IgD-negative memory B cell (primary cell): ENCODE measurements at regions not wholly inside any gene's neighbourhood (a gene's known extent, or its start where the extent isn't known, plus 50 kb on each side); places are given as distances from the start of the nearest gene placed in this dataset.
"Not testable (repeated sequence)": the region's sequence is repeated elsewhere in the genome, so short reads cannot be mapped to it uniquely, and the experiment has no call there.

Experiments used
- H3K27ac Mint-ChIP-seq, 3 donors: one replicate each; pipeline ENCODE4 v1.8.0; 2020 to 2022; ENCODE audit warnings: mild to moderate bottlenecking in 3 of 3, mixed read lengths in 3 of 3, moderate library complexity in 1 of 3
- H3K27me3 Mint-ChIP-seq: one replicate; pipeline ENCODE4 v1.8.0; 2021; ENCODE audit warnings: mixed read lengths
- H3K36me3 Mint-ChIP-seq: one replicate; pipeline ENCODE4 v1.8.0; 2020; ENCODE audit warnings: mild to moderate bottlenecking, mixed read lengths
- H3K4me1 Mint-ChIP-seq, 3 donors: one replicate each; pipeline ENCODE4 v1.8.0; 2020 to 2022; ENCODE audit warnings: mixed read lengths in 3 of 3, mild to moderate bottlenecking in 1 of 3
- H3K4me3 Mint-ChIP-seq, 4 donors: one replicate each; pipeline ENCODE4 v1.8.0; 2020 to 2022; ENCODE audit warnings: mild to moderate bottlenecking in 4 of 4, mixed read lengths in 4 of 4, moderate library complexity in 3 of 4
- H3K9me3 Mint-ChIP-seq, 3 donors: one replicate each; pipeline ENCODE4 v1.8.0; 2020 to 2021; ENCODE audit warnings: mixed read lengths in 3 of 3, mild to moderate bottlenecking in 1 of 3

- H3K4me1 Mint-ChIP-seq, H3K27ac Mint-ChIP-seq: not testable (repeated sequence)
- H3K9me3 Mint-ChIP-seq = peaks cover 2 to 13% (median 10%) of the 10 kb centered on the region in 3 donors
Measured at GRCh38 chr10:109809954-109810353, 113.4 kb downstream of the XPNPEP1 start.

GRCh38 chr10:109801191-109801590, 122.1 kb downstream of the XPNPEP1 start:
- H3K4me3 Mint-ChIP-seq, H3K27me3 Mint-ChIP-seq: not testable (repeated sequence)

More at GRCh38 chr10:109809954-109810353, 113.4 kb downstream of the XPNPEP1 start:
- not testable (repeated sequence) for H3K27me3 Mint-ChIP-seq, H3K4me3 Mint-ChIP-seq, H3K36me3 Mint-ChIP-seq

GRCh38 chr10:109790647-109791046, 132.7 kb downstream of the XPNPEP1 start:
- Mint-ChIP-seq H3K9me3 (peaks cover 0 to 8% (median 0%) of the 10 kb centered on the region in 3 donors), H3K4me3 (no peak overlapping the region), H3K27ac (no peak overlapping the region), H3K27me3 (no peaks in the 10 kb centered on the region), H3K36me3 (no peaks in the 10 kb centered on the region), H3K4me1 (no peaks in the 10 kb centered on the region)

More at GRCh38 chr10:109801191-109801590, 122.1 kb downstream of the XPNPEP1 start:
- H3K9me3 Mint-ChIP-seq = peaks cover 5 to 20% (median 6%) of the 10 kb centered on the region in 3 donors
- H3K27ac Mint-ChIP-seq, H3K4me1 Mint-ChIP-seq, H3K36me3 Mint-ChIP-seq: not testable (repeated sequence)

- peaks cover 0 to 4% (median 0%) of the 10 kb centered on the region in 3 donors for H3K9me3 Mint-ChIP-seq
- no peak overlapping the region for H3K27ac Mint-ChIP-seq
- no peaks in the 10 kb centered on the region for H3K4me1 Mint-ChIP-seq
- peaks cover 3% of the 10 kb centered on the region for H3K27me3 Mint-ChIP-seq
- H3K36me3 Mint-ChIP-seq = no peaks in the 10 kb centered on the region
- no peak overlapping the region for H3K4me3 Mint-ChIP-seq
Measured at GRCh38 chr10:109784236-109784635, 139.1 kb downstream of the XPNPEP1 start.

GRCh38 chr10:109783286-109783685, 140.0 kb downstream of the XPNPEP1 start:
- H3K4me3 Mint-ChIP-seq = no peak overlapping the region
- no peaks in the 10 kb centered on the region for H3K4me1 Mint-ChIP-seq

GRCh38 chr10:109780997-109781396, 142.3 kb downstream of the XPNPEP1 start:
- Mint-ChIP-seq H3K36me3 (no peaks in the 10 kb centered on the region), H3K4me3 (no peak overlapping the region), H3K27ac (no peak overlapping the region), H3K4me1 (no peaks in the 10 kb centered on the region), H3K9me3 (peaks cover 0 to 4% (median 0%) of the 10 kb centered on the region in 3 donors), H3K27me3 (peaks cover 6% of the 10 kb centered on the region)

More at GRCh38 chr10:109783286-109783685, 140.0 kb downstream of the XPNPEP1 start:
- no peaks in the 10 kb centered on the region for H3K36me3 Mint-ChIP-seq
- H3K27me3 Mint-ChIP-seq = peaks cover 6% of the 10 kb centered on the region
- H3K27ac Mint-ChIP-seq = no peak overlapping the region
- peaks cover 0 to 4% (median 0%) of the 10 kb centered on the region in 3 donors for H3K9me3 Mint-ChIP-seq

- H3K27ac Mint-ChIP-seq = no peak overlapping the region
Measured at GRCh38 chr10:109778993-109779392, 144.3 kb downstream of the XPNPEP1 start.

GRCh38 chr10:109774121-109774440, 149.2 kb downstream of the XPNPEP1 start:
- H3K27me3 Mint-ChIP-seq = peaks cover 2% of the 10 kb centered on the region
- H3K4me1 Mint-ChIP-seq = no peaks in the 10 kb centered on the region
- H3K36me3 Mint-ChIP-seq = no peaks in the 10 kb centered on the region
- no peaks in the 10 kb centered on the region for H3K9me3 Mint-ChIP-seq
- H3K4me3 Mint-ChIP-seq = no peak overlapping the region
- H3K27ac Mint-ChIP-seq = no peak overlapping the region

More at GRCh38 chr10:109778993-109779392, 144.3 kb downstream of the XPNPEP1 start:
- H3K36me3 Mint-ChIP-seq = no peaks in the 10 kb centered on the region
- H3K4me1 Mint-ChIP-seq = no peaks in the 10 kb centered on the region
- H3K4me3 Mint-ChIP-seq = no peak overlapping the region
- peaks cover 6% of the 10 kb centered on the region for H3K27me3 Mint-ChIP-seq
- peaks cover 0 to 2% (median 0%) of the 10 kb centered on the region in 3 donors for H3K9me3 Mint-ChIP-seq

GRCh38 chr10:109773288-109774120, 149.8 kb downstream of the XPNPEP1 start:
- Mint-ChIP-seq H3K27me3 (peaks cover 2% of the 10 kb centered on the region), H3K36me3 (no peaks in the 10 kb centered on the region), H3K27ac (no peak overlapping the region), H3K4me3 (no peak overlapping the region), H3K4me1 (no peaks in the 10 kb centered on the region), H3K9me3 (no peaks in the 10 kb centered on the region)

GRCh38 chr10:109770663-109771062, 152.6 kb downstream of the XPNPEP1 start:
- Mint-ChIP-seq H3K4me1 (no peaks in the 10 kb centered on the region), H3K4me3 (no peak overlapping the region), H3K27ac (no peak overlapping the region), H3K27me3 (no peaks in the 10 kb centered on the region), H3K9me3 (peaks cover 0 to 1% (median 0%) of the 10 kb centered on the region in 3 donors), H3K36me3 (no peaks in the 10 kb centered on the region)

GRCh38 chr10:109769966-109770365, 153.3 kb downstream of the XPNPEP1 start:
- Mint-ChIP-seq H3K4me1 (no peaks in the 10 kb centered on the region), H3K4me3 (no peak overlapping the region), H3K27me3 (no peaks in the 10 kb centered on the region), H3K27ac (no peak overlapping the region), H3K36me3 (no peaks in the 10 kb centered on the region), H3K9me3 (peaks cover 0 to 1% (median 0%) of the 10 kb centered on the region in 3 donors)

GRCh38 chr10:109765838-109766237, 157.5 kb downstream of the XPNPEP1 start:
- Mint-ChIP-seq H3K27ac (no peak overlapping the region), H3K4me1 (peaks cover 0 to under 1% (median 0%) of the 10 kb centered on the region in 3 donors), H3K9me3 (peaks cover 0 to 1% (median under 1%) of the 10 kb centered on the region in 3 donors), H3K36me3 (peaks cover 2% of the 10 kb centered on the region), H3K27me3 (peaks cover 3% of the 10 kb centered on the region), H3K4me3 (no peak overlapping the region)

GRCh38 chr10:109762555-109762954, 160.8 kb downstream of the XPNPEP1 start:
- no peak overlapping the region for H3K27ac Mint-ChIP-seq

GRCh38 chr10:109757670-109758069, 165.6 kb downstream of the XPNPEP1 start:
- not testable (repeated sequence) for H3K27ac Mint-ChIP-seq, H3K27me3 Mint-ChIP-seq, H3K4me3 Mint-ChIP-seq, H3K4me1 Mint-ChIP-seq, H3K9me3 Mint-ChIP-seq, H3K36me3 Mint-ChIP-seq

More at GRCh38 chr10:109762555-109762954, 160.8 kb downstream of the XPNPEP1 start:
- peaks cover 5% of the 10 kb centered on the region for H3K27me3 Mint-ChIP-seq
- H3K4me1 Mint-ChIP-seq = peaks cover 0 to 2% (median 0%) of the 10 kb centered on the region in 3 donors
- H3K36me3 Mint-ChIP-seq = peaks cover 3% of the 10 kb centered on the region
- peaks cover 0 to 2% (median 1%) of the 10 kb centered on the region in 3 donors for H3K9me3 Mint-ChIP-seq
- no peak overlapping the region for H3K4me3 Mint-ChIP-seq

- Mint-ChIP-seq H3K27me3 (no peaks in the 10 kb centered on the region), H3K9me3 (peaks cover 0 to 7% (median 4%) of the 10 kb centered on the region in 3 donors), H3K36me3 (no peaks in the 10 kb centered on the region), H3K4me3 (no peak overlapping the region), H3K27ac (no peak overlapping the region), H3K4me1 (no peaks in the 10 kb centered on the region)
Measured at GRCh38 chr10:109746861-109747260, 176.4 kb downstream of the XPNPEP1 start.

GRCh38 chr10:109744020-109744419, 179.3 kb downstream of the XPNPEP1 start:
- Mint-ChIP-seq H3K27ac (no peak overlapping the region), H3K27me3 (no peaks in the 10 kb centered on the region)

More at GRCh38 chr10:109744020-109744419, 179.3 kb downstream of the XPNPEP1 start:
- H3K4me3 Mint-ChIP-seq = no peak overlapping the region
- H3K4me1 Mint-ChIP-seq = no peaks in the 10 kb centered on the region
- H3K36me3 Mint-ChIP-seq = no peaks in the 10 kb centered on the region
- H3K9me3 Mint-ChIP-seq = peaks cover 0 to 2% (median 2%) of the 10 kb centered on the region in 3 donors
